ENCODE measurements at regions not wholly inside any gene's neighbourhood (a gene's known extent, or its start where the extent isn't known, plus 50 kb on each side); places are given as distances from the start of the nearest gene placed in this dataset.

GRCh38 chr2:204110338-204110741 lies 173.8 kb downstream of the ICOS start:
- DNase-seq: peak; percentile 68

- no peak for DNase-seq
Observed at GRCh38 chr2:204110751-204111516, 174.4 kb downstream of the ICOS start.

- no peak for DNase-seq
Observed at GRCh38 chr2:204112084-204112770, 175.7 kb downstream of the ICOS start.

GRCh38 chr2:204114295-204115136 lies 178.0 kb downstream of the ICOS start:
- no peak for DNase-seq

- no peak for DNase-seq
Observed at GRCh38 chr2:204115137-204116056, 178.8 kb downstream of the ICOS start.

GRCh38 chr2:204116159-204116792 lies 179.7 kb downstream of the ICOS start:
- no peak for DNase-seq

- DNase-seq: no peak
Observed at GRCh38 chr2:204122425-204122824, 185.9 kb downstream of the ICOS start.

- no peak for DNase-seq
Observed at GRCh38 chr2:204124140-204124750, 187.7 kb downstream of the ICOS start.

GRCh38 chr2:204126705-204127104 lies 190.1 kb downstream of the ICOS start:
- no peak for DNase-seq

- DNase-seq: no peak
Observed at GRCh38 chr2:204127238-204127637, 190.7 kb downstream of the ICOS start.

- DNase-seq: no peak
Observed at GRCh38 chr2:204129591-204130294, 193.2 kb downstream of the ICOS start.

GRCh38 chr2:204131621-204132020 lies 195.1 kb downstream of the ICOS start:
- no peak for DNase-seq

GRCh38 chr2:204133476-204133875 lies 196.9 kb downstream of the ICOS start:
- no peak for DNase-seq

- no peak for DNase-seq
Observed at GRCh38 chr2:204134421-204134820, 197.9 kb downstream of the ICOS start.

- DNase-seq: no peak
Observed at GRCh38 chr2:204135752-204136151, 199.2 kb downstream of the ICOS start.

- no peak for DNase-seq
Observed at GRCh38 chr2:204138206-204138605, 201.6 kb downstream of the ICOS start.

- DNase-seq: no peak
Observed at GRCh38 chr2:204140246-204140645, 203.7 kb downstream of the ICOS start.

GRCh38 chr2:204143216-204144014 lies 206.9 kb downstream of the ICOS start:
- no peak for DNase-seq

- DNase-seq: no peak
Observed at GRCh38 chr2:204144492-204144891, 207.9 kb downstream of the ICOS start.

- DNase-seq: peak; percentile 81
Observed at GRCh38 chr2:204145263-204145751, 208.7 kb downstream of the ICOS start.

All from CD4-positive, alpha-beta T cell treated with Interleukin-10 for 1 hour (primary cell).